Epithelial cell of esophagus (primary cell): ENCODE measurements at regions not wholly inside any gene's neighbourhood (a gene's known extent, or its start where the extent isn't known, plus 50 kb on each side); places are given as distances from the start of the nearest gene placed in this dataset.

Experiments used
- DNase-seq: peaks from one replicate; pipeline ENCODE4 v3.0.0; 2010; ENCODE audit warnings: low read depth
- H3K4me3 ChIP-seq: 2 replicates; pipeline ENCODE4 v1.5.1; 2011; ENCODE audit warnings: mild to moderate bottlenecking, low read length, control low read depth
- TF ChIP-seq, protein P1 (sequence below): IDR thresholded peaks from 2 replicates; pipeline ENCODE4 v1.5.1; 2011; ENCODE audit warnings: low read depth, mild to moderate bottlenecking, low read length, control low read depth, inconsistent platforms; ENCODE audit not compliant: insufficient read depth; ENCODE audit errors: missing control alignments

DNA sequence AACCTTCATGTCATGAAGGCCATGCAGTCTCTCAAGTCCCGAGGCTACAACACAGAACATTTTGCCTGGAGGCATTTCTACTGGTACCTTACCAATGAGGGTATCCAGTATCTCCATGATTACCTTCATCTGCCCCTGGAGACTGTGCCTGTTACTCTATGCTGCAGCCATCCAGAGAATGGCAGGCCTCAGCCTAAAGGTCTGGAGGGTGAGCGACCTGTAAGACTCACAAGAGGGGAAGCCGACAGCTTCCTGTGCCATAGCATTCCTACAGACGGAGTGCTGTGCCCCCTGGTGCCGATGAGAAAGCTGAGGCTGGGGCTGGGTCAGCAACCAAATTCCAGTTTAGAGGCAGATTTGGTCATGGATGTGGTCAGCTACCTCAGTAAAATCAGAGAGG is 51.3 kb upstream of the CADPS start:
- no peak overlapping the region for H3K4me3 ChIP-seq
- TF ChIP-seq, protein P1, sequence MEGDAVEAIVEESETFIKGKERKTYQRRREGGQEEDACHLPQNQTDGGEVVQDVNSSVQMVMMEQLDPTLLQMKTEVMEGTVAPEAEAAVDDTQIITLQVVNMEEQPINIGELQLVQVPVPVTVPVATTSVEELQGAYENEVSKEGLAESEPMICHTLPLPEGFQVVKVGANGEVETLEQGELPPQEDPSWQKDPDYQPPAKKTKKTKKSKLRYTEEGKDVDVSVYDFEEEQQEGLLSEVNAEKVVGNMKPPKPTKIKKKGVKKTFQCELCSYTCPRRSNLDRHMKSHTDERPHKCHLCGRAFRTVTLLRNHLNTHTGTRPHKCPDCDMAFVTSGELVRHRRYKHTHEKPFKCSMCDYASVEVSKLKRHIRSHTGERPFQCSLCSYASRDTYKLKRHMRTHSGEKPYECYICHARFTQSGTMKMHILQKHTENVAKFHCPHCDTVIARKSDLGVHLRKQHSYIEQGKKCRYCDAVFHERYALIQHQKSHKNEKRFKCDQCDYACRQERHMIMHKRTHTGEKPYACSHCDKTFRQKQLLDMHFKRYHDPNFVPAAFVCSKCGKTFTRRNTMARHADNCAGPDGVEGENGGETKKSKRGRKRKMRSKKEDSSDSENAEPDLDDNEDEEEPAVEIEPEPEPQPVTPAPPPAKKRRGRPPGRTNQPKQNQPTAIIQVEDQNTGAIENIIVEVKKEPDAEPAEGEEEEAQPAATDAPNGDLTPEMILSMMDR: no peak
- no peak for DNase-seq

DNA sequence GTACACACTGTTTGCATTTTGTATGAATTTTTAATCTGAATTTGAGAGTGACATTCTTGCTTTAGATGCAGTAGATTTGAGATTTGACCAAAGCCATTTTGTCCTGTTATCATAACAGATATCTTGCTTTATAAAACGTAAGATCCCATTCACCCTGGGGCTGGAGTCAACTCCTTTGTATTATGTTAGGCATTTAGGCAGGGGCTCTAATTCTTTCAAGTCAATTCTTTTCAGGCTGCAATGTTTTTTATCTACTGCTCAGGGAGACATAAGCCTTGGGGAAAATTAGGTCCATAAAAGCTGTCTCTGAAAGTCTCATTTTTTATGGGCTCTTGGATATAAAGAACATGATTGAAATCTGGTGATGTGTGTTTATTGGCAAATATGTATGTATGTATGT is 53.0 kb upstream of the CADPS start:
- no peak overlapping the region for H3K4me3 ChIP-seq
- TF ChIP-seq, protein P1: no peak
- no peak for DNase-seq

DNA sequence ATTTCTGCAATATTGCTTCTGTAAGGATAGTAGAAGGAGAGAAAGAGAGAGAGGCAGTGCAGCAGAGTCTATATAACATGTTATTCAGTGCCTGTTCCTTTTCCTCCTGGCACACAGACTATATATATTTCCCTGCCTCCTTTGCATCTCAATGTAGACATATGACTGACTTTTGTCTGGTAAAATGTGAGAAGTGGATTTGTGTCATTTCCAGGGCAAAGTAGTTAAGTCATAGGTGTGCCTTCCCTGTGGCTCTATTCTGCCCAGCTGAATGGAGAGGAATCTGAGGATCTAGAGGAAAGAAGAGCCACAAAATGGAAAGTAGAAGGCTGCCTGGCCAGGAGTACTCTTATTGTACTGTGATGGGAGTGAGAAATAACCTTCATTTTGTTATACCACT is 54.6 kb upstream of the CADPS start:
- TF ChIP-seq, protein P1: no peak
- no peak for DNase-seq
- no peak overlapping the region for H3K4me3 ChIP-seq

DNA sequence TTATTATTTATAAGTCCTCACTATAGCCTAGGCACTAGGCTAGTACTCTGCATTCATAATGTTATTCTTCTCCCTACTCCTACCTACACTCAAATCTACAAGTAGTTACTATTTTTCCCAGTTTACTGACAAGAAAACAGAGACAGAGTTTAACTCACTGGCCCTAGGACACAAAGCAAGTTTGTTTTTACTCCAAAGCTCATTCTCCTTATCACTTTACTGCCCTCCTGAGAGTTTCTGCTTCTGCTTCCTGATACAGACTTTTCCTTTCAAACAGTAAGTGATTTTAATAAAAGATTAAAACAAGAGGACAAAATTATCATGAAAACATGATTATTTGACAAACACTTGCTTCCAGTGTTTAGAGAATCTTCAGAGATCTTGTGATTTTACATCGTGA is 60.6 kb upstream of the CADPS start:
- H3K4me3 ChIP-seq: no peak overlapping the region
- no peak for DNase-seq
- TF ChIP-seq, protein P1: no peak

DNA sequence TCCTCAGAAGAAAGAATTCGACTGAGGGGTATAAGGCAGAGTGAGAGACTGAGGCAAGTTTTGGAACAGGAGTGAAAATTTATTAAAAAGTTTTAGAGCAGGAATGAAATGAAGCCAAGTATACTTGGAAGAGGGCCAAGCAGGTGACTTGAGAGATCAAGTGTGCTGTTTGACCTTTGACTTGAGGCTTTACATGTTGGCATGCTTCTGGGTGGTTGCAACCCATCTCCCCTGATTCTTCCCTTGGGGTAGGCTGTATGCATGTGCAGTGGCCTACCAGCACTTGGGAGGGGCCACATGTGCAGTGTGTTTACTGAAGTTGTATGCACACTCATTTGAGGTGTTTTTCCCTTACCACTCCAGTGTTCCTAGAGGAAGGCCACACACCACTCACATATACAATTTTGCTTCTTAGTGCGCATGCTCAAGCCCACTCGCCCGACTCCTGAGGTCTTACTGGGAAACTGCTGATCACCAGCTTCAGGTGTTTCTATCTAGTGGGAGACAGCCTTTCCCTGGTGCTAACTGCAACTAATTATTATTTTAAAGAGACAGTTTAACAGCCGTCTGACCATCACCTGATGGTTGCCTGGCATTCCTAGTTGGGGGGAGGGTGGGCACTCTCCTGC is 61.5 kb upstream of the CADPS start:
- no peak for DNase-seq
- no peak overlapping the region for H3K4me3 ChIP-seq
- TF ChIP-seq, protein P1: no peak

DNA sequence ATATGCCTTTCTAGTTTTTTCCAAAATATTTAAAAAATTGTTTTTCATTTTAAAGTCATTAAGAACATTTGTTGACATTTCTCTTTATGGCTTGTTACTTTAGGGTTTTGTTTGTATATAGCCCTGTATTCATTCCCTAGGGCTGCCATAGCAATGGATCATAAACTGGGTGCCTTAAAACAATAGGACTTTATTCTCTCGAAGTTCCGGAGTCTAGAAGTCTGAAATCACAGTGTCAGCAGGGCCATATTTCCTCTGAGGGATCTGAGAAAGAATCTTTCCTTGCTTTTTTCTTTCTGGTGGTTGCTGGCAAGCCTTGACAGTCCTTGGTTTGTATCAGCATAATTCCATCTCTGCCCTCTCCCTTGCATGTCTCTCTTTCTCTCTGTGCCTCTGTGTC is 63.4 kb upstream of the CADPS start:
- TF ChIP-seq, protein P1: no peak
- no peak for DNase-seq
- no peak overlapping the region for H3K4me3 ChIP-seq

DNA sequence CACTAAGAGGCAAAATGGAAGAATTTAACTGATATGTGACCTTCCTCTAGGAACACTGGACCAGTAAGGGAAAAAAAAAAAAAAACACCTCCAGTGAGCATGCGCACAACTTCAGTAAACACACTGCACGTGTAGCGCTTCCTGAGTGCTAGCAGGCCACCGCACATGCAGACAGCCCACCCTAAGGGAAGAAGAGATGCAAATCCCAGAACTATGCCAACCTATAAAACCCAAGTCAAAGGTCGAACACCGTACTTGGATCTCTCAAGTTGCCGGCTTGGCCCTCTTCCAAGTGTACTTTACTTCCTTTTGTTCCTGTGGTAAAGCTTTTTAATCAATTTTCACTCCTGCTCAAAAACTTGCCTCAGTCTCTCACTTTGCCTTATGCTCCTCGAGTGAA is 64.5 kb upstream of the CADPS start:
- TF ChIP-seq, protein P1: no peak

More for the DNA sequence above, 64.5 kb upstream of the CADPS start:
- DNase-seq: no peak
- H3K4me3 ChIP-seq: no peak overlapping the region
